ENCODE measurements at regions not wholly inside any gene's neighbourhood (a gene's known extent, or its start where the extent isn't known, plus 50 kb on each side); places are given as distances from the start of the nearest gene placed in this dataset.

DNA sequence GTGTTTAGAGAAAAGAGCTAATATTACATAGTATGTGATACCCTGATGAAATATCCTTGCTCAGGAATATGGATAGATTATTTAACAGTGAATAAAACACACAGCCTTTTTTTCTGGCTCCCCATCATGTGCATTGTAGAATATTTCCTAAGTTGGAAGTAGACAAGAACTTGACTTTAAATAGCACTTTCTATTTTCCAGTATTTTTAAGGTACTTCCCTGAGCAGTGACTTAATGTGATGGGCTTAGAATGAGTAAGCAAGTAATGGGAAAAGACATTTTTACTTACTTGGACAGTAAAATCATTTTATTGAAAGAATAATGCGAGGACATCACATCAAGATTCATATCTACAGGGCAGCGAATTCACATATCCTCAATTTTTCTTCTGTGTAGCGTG, 176.7 kb upstream of the SLC8A1 start:
- no peaks in the 10 kb centered on the region for H3K36me3 ChIP-seq
- DNase-seq: no peak
- no peaks in the 10 kb centered on the region for H3K9me3 ChIP-seq
- WGBS, 5 donors: 59 to 64% (median 63%) methylated on average over 3 of the region's 3 CpGs
- no peaks in the 10 kb centered on the region for H3K4me1 ChIP-seq
- no peaks in the 10 kb centered on the region for H3K27me3 ChIP-seq
- H3K27ac ChIP-seq: no peak overlapping the region
- intact Hi-C loops (cut with DNase I; ENCODE audit: low total_unique reads): no loop called here
- H3K4me3 ChIP-seq: no peak overlapping the region
- no peak for TF ChIP-seq POLR2AphosphoS5 (IDR thresholded peaks at IDR 0.05)
- TF ChIP-seq, protein P1, sequence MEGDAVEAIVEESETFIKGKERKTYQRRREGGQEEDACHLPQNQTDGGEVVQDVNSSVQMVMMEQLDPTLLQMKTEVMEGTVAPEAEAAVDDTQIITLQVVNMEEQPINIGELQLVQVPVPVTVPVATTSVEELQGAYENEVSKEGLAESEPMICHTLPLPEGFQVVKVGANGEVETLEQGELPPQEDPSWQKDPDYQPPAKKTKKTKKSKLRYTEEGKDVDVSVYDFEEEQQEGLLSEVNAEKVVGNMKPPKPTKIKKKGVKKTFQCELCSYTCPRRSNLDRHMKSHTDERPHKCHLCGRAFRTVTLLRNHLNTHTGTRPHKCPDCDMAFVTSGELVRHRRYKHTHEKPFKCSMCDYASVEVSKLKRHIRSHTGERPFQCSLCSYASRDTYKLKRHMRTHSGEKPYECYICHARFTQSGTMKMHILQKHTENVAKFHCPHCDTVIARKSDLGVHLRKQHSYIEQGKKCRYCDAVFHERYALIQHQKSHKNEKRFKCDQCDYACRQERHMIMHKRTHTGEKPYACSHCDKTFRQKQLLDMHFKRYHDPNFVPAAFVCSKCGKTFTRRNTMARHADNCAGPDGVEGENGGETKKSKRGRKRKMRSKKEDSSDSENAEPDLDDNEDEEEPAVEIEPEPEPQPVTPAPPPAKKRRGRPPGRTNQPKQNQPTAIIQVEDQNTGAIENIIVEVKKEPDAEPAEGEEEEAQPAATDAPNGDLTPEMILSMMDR (IDR thresholded peaks at IDR 0.05): no peak
- TF ChIP-seq POLR2A (IDR thresholded peaks at IDR 0.05): no peak
- no peak for TF ChIP-seq EP300 (IDR thresholded peaks at IDR 0.05)

DNA sequence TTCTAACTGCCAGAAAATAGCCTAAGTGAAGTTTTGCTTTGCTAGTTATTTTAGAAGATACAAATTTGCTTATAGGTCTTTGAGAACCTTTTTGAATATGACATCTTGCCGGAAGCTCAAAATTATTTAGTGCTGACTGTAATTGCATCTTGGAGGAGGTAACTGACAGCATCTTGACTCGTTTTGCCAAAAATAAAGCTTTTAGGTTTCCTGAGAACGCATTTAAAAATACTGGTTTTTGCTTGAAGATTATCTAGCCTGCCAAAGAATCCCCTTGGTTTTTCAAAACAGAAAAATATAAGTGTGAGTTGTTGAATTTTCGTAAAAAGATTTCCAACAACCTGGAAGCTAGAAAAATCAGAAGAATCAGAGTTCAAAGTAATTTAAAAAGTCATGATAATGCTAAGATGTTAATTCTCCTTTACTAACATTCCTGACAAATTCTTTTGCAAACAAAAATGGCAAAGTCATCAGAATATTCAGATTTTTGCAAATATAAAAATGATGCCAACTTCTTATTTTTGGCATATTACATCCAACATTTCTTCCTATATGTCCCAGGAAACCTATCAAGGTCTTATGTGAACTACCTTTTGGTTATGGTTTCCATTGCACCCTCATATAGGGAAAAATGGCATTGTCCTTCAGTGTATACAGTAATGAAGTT, 178.0 kb upstream of the SLC8A1 start:
- H3K27me3 ChIP-seq: no peaks in the 10 kb centered on the region
- H3K4me1 ChIP-seq: no peaks in the 10 kb centered on the region
- H3K9me3 ChIP-seq: no peaks in the 10 kb centered on the region
- no peak overlapping the region for H3K27ac ChIP-seq
- no peak overlapping the region for H3K4me3 ChIP-seq
- TF ChIP-seq POLR2AphosphoS5 (IDR thresholded peaks at IDR 0.05) (no peak), EP300 (IDR thresholded peaks at IDR 0.05) (no peak), POLR2A (IDR thresholded peaks at IDR 0.05) (no peak)
- TF ChIP-seq, protein P1 (IDR thresholded peaks at IDR 0.05): no peak
- no peaks in the 10 kb centered on the region for H3K36me3 ChIP-seq
- DNase-seq: no peak
- intact Hi-C loops (cut with DNase I; ENCODE audit: low total_unique reads): no loop called here
- WGBS, 5 donors: 73 to 88% (median 86%) methylated on average over 4 of the region's 4 CpGs

DNA sequence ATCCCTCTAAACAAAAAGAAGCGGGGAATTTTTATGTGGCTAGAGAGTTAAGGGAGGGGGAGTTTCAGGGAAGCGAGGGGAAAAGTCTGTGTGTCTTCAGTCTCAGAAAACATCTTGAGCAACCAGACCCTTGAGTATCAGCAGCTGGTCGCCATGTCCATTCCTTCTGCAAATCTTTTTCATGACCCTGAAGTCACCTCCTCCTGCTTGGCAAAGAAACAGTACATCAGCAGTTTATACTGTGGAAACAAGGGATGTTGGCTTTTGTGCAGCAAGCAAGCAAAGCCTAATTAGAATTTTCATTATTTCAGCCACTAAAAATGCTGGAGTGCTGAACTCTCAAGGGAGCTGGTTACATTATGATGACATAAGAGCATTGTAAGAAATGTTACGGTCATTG, 187.4 kb upstream of the SLC8A1 start:
- TF ChIP-seq POLR2A (IDR thresholded peaks at IDR 0.05): no peak
- TF ChIP-seq EP300 (IDR thresholded peaks at IDR 0.05): no peak
- TF ChIP-seq, protein P1 (IDR thresholded peaks at IDR 0.05): no peak
- no peak for TF ChIP-seq POLR2AphosphoS5 (IDR thresholded peaks at IDR 0.05)
- Histone ChIP-seq H3K9me3 (no peaks in the 10 kb centered on the region), H3K36me3 (no peaks in the 10 kb centered on the region), H3K4me1 (no peaks in the 10 kb centered on the region), H3K4me3 (no peak overlapping the region), H3K27ac (no peak overlapping the region), H3K27me3 (no peaks in the 10 kb centered on the region)
- 64 to 81% (median 67%) methylated on average over 4 of the region's 4 CpGs for WGBS, 5 donors
- DNase-seq: peak in 1 of 2 donors; percentile 55
- intact Hi-C loops (cut with DNase I; ENCODE audit: low total_unique reads): no loop called here

DNA sequence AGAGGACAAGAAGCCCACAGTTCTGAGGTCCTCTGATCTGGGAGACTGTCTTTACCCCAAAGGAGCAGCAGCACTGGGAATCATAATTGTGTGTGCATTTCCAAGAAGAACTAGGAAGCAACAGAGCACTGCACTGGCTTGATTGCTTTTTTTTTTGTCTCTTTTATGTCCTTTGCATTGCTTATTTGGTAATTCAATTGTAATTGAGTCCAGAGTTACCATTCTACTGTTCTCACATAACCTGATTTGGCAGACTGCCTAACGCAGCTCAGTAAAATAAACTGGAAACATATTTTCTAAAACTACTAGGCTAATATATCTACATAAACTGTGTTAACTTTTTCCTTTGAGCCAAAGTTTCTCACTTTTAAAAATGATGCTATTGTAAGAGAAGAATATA, 190.3 kb upstream of the SLC8A1 start:
- Histone ChIP-seq H3K36me3 (no peaks in the 10 kb centered on the region), H3K9me3 (no peaks in the 10 kb centered on the region), H3K4me3 (no peak overlapping the region), H3K4me1 (no peaks in the 10 kb centered on the region), H3K27ac (no peak overlapping the region), H3K27me3 (no peaks in the 10 kb centered on the region)
- DNase-seq: peak in 1 of 2 donors; percentile 6
- intact Hi-C loops (cut with DNase I; ENCODE audit: low total_unique reads): no loop called here
- WGBS, 5 donors: 32 to 51% (median 43%) methylated on average over 1 of the region's 1 CpG
- TF ChIP-seq POLR2AphosphoS5 (IDR thresholded peaks at IDR 0.05) (no peak), EP300 (IDR thresholded peaks at IDR 0.05) (no peak), POLR2A (IDR thresholded peaks at IDR 0.05) (no peak)
- TF ChIP-seq, protein P1 (IDR thresholded peaks at IDR 0.05): no peak

Data from stomach (tissue), 8 donors.